OCI-LY7 (cell line): ENCODE measurements at regions not wholly inside any gene's neighbourhood (a gene's known extent, or its start where the extent isn't known, plus 50 kb on each side); places are given as distances from the start of the nearest gene placed in this dataset.

Source experiments
- BruUV-seq: library from RNA; stranded (reverse); fragments of 400-500 nt; replicated peaks from 2 replicates; lab custom pipeline; 2021; lab: Mats Ljungman, UMichigan
- CTCF ChIA-PET: fragments of 300-600 bp; sonication (Branson Sonifier 250); formaldehyde crosslinking; loops from one replicate; lab custom pipeline; 2022; ENCODE audit warnings: antibody characterized with exemption; ENCODE audit not compliant: unreplicated experiment; lab: Charles Lee
- POLR2A ChIA-PET: fragments of 300-600 bp; sonication (Branson Sonifier 250); formaldehyde crosslinking; loops from one replicate; lab custom pipeline; 2022; ENCODE audit warnings: antibody characterized with exemption; lab: Charles Lee
- DNase-seq: peaks from one replicate; pipeline ENCODE4 v3.0.0-alpha.2; 2015; ENCODE audit warnings: low spot score
- H2AFZ ChIP-seq: fragments of 200-600 bp; sonication (generic), shearing (Covaris generic); 2 replicates; pipeline ENCODE4 v1.6.1; 2014; ENCODE audit warnings: mild to moderate bottlenecking, antibody characterized with exemption, low read length, moderate library complexity
- H3K27ac ChIP-seq: fragments of 200-600 bp; sonication (generic); 2 replicates; pipeline ENCODE4 v1.5.1; 2014; ENCODE audit warnings: mixed run types, low read depth, mild to moderate bottlenecking, moderate library complexity, low read length, inconsistent platforms; ENCODE audit not compliant: poor library complexity, severe bottlenecking
- H3K36me3 ChIP-seq: fragments of 200-600 bp; sonication (generic); 2 replicates; pipeline ENCODE4 v1.6.1; 2014; ENCODE audit warnings: mild to moderate bottlenecking, antibody characterized with exemption, low read length, moderate library complexity, mixed read lengths; ENCODE audit not compliant: insufficient read depth
- H3K4me1 ChIP-seq: fragments of 200-600 bp; sonication (generic); 2 replicates; pipeline ENCODE4 v1.5.1; 2014; ENCODE audit warnings: mild to moderate bottlenecking, low read length; ENCODE audit not compliant: insufficient read depth, poor library complexity, severe bottlenecking
- H3K4me2 ChIP-seq: fragments of 200-600 bp; sonication (generic); 2 replicates; pipeline ENCODE4 v1.6.1; 2014; ENCODE audit warnings: mild to moderate bottlenecking, low read length
- H3K4me3 ChIP-seq: fragments of 200-600 bp; sonication (generic); 2 replicates; pipeline ENCODE4 v1.5.1; 2014; ENCODE audit warnings: mild to moderate bottlenecking, low read depth, low read length; ENCODE audit not compliant: poor library complexity, severe bottlenecking
- H3K79me2 ChIP-seq: fragments of 200-600 bp; sonication (generic); 2 replicates; pipeline ENCODE4 v1.6.1; 2016; ENCODE audit warnings: low read depth, mild to moderate bottlenecking, low read length, moderate library complexity, mixed read lengths; ENCODE audit not compliant: insufficient read depth
- H3K9me2 ChIP-seq: fragments of 200-600 bp; sonication (generic); 2 replicates; pipeline ENCODE4 v1.6.1; 2016; ENCODE audit warnings: mild to moderate bottlenecking, low read length, mixed read lengths; ENCODE audit not compliant: insufficient read depth
- H3K9me3 ChIP-seq: fragments of 200-600 bp; sonication (generic); 2 replicates; pipeline ENCODE4 v1.6.1; 2014; ENCODE audit warnings: mild to moderate bottlenecking, mixed run types, low read length, mixed read lengths
- H4K20me1 ChIP-seq: fragments of 200-600 bp; sonication (generic); 2 replicates; pipeline ENCODE4 v1.6.1; 2014; ENCODE audit warnings: mild to moderate bottlenecking, antibody characterized with exemption, low read length, moderate library complexity, mixed read lengths; ENCODE audit not compliant: insufficient read depth
- CTCF ChIP-seq: fragments of 200-600 bp; sonication (generic); conservative IDR thresholded peaks from 2 replicates; pipeline ENCODE4 v1.5.1; 2014; ENCODE audit warnings: mild to moderate bottlenecking, antibody characterized with exemption, low read length, moderate library complexity, mixed read lengths
- EZH2phosphoT487 ChIP-seq: fragments of 200-600 bp; sonication (generic); IDR thresholded peaks from 2 replicates; pipeline ENCODE4 v1.6.1; 2018; ENCODE audit warnings: low read depth, borderline replicate concordance, mild to moderate bottlenecking, mixed run types, antibody characterized with exemption, low read length, moderate library complexity, mixed read lengths
- intact Hi-C: fragments of 100-400 bp; cut with micrococcal nuclease; formaldehyde crosslinking; loops from one replicate; pipeline ENCODE4 v1.10.0; 2022; ENCODE audit not compliant: unreplicated experiment

GRCh38 chr1:82266351-82266750, 465.6 kb downstream of the ADGRL2 start:
- BruUV-seq, result no TSS peak
- Histone ChIP-seq H3K9me3 (no peaks in the 10 kb centered on the region), H3K79me2 (no peaks in the 10 kb centered on the region), H3K27ac (no peak overlapping the region), H3K36me3 (no peaks in the 10 kb centered on the region), H2AFZ (no peak overlapping the region), H4K20me1 (no peaks in the 10 kb centered on the region), H3K4me3 (no peak overlapping the region), H3K4me2 (no peak overlapping the region), H3K9me2 (no peaks in the 10 kb centered on the region), H3K4me1 (no peaks in the 10 kb centered on the region)
- intact Hi-C loops, result no loop called here
- CTCF ChIA-PET, result no interaction called here
- DNase-seq, result no peak
- POLR2A ChIA-PET, result no interaction called here
- TF ChIP-seq EZH2phosphoT487, result no peak
- TF ChIP-seq CTCF, result no peak

- no peaks in the 10 kb centered on the region for H4K20me1 ChIP-seq
- intact Hi-C loops, result no loop called here
- no peak overlapping the region for H3K4me3 ChIP-seq
- no peak for TF ChIP-seq EZH2phosphoT487
- no peak for TF ChIP-seq CTCF
- no peak overlapping the region for H3K27ac ChIP-seq
- ChIA-PET CTCF (no interaction called here), POLR2A (no interaction called here)
- H3K4me2 ChIP-seq, result no peak overlapping the region
- H3K36me3 ChIP-seq, result no peaks in the 10 kb centered on the region
- no peaks in the 10 kb centered on the region for H3K4me1 ChIP-seq
- no peak overlapping the region for H2AFZ ChIP-seq
- no peak for DNase-seq
- no peaks in the 10 kb centered on the region for H3K9me3 ChIP-seq
- H3K79me2 ChIP-seq, result no peaks in the 10 kb centered on the region
- no peaks in the 10 kb centered on the region for H3K9me2 ChIP-seq
- no TSS peak for BruUV-seq
These were observed 464.7 kb downstream of the ADGRL2 start for GRCh38 chr1:82265436-82265835.

- Histone ChIP-seq H3K9me2 (no peaks in the 10 kb centered on the region), H4K20me1 (no peaks in the 10 kb centered on the region), H2AFZ (no peak overlapping the region), H3K79me2 (no peaks in the 10 kb centered on the region), H3K4me3 (no peak overlapping the region), H3K27ac (no peak overlapping the region), H3K36me3 (no peaks in the 10 kb centered on the region), H3K9me3 (no peaks in the 10 kb centered on the region), H3K4me1 (no peaks in the 10 kb centered on the region), H3K4me2 (no peak overlapping the region)
- no TSS peak for BruUV-seq
- POLR2A ChIA-PET, result no interaction called here
- intact Hi-C loops, result no loop called here
- CTCF ChIA-PET, result no interaction called here
- TF ChIP-seq CTCF (no peak), EZH2phosphoT487 (no peak)
- no peak for DNase-seq
These were observed 464.1 kb downstream of the ADGRL2 start for GRCh38 chr1:82264802-82265201.
